SK-N-SH (cell line): ENCODE measurements at regions not wholly inside any gene's neighbourhood (a gene's known extent, or its start where the extent isn't known, plus 50 kb on each side); places are given as distances from the start of the nearest gene placed in this dataset.

Source experiments
- CTCF ChIA-PET: fragments of 300-600, 350-600 bp; formaldehyde crosslinking; extraction: SDS; loops from one replicate; lab custom pipeline; 2021; lab: Yijun Ruan, JAX
- POLR2A ChIA-PET: fragments of 350-600 bp; sonication (Branson Sonifier 250); formaldehyde crosslinking; extraction: SDS; loops from one replicate; lab custom pipeline; 2020; ENCODE audit warnings: antibody characterized with exemption, inconsistent platforms; lab: Yijun Ruan, JAX
- DNase-seq: peaks from one replicate; pipeline ENCODE4 v3.0.0; 2012
- H2AFZ ChIP-seq: fragments of 200-600 bp; sonication (generic); 2 replicates; pipeline ENCODE4 v1.8.1; 2016; ENCODE audit warnings: antibody characterized with exemption, mild to moderate bottlenecking, low read depth
- H3F3A ChIP-seq: fragments of 200-600 bp; sonication (generic); replicated peaks from 2 replicates; pipeline ENCODE3; 2016; ENCODE audit warnings: antibody characterized with exemption, mild to moderate bottlenecking; ENCODE audit not compliant: insufficient read depth
- H3K27ac ChIP-seq, 2 experiments: fragments of 200-500 bp in 1 of 2; fragments of 200-600 bp in 1 of 2; sonication (Bioruptor generic) in 1 of 2; sonication (generic), shearing (Covaris generic) in 1 of 2; 2 replicates each; pipeline versions ENCODE4 v1.5.1 to v1.6.1; 2014 to 2016; ENCODE audit warnings: low read depth in 2 of 2, inconsistent platforms in 1 of 2, low read length in 1 of 2, mild to moderate bottlenecking in 1 of 2, mixed read lengths in 1 of 2
- H3K27me3 ChIP-seq: fragments of 200-600 bp; sonication (generic), shearing (Covaris generic); 2 replicates; pipeline ENCODE4 v1.6.1; 2016; ENCODE audit warnings: mixed run types; ENCODE audit not compliant: insufficient read depth
- H3K36me3 ChIP-seq, 2 experiments: fragments of 200-500 bp in 1 of 2; fragments of 200-600 bp in 1 of 2; sonication (Bioruptor generic) in 1 of 2; sonication (generic) in 1 of 2; replicated peaks in 1 of 2; 2 replicates each; pipeline versions ENCODE3 to v1.5.1; 2014 to 2016; ENCODE audit warnings: low read length in 1 of 2, mild to moderate bottlenecking in 1 of 2; ENCODE audit not compliant: insufficient read depth in 2 of 2, control insufficient read depth in 1 of 2
- H3K4me1 ChIP-seq, 2 experiments: fragments of 200-500 bp in 1 of 2; fragments of 200-600 bp in 1 of 2; sonication (Bioruptor generic) in 1 of 2; sonication (generic), shearing (Covaris generic) in 1 of 2; 2 replicates each; pipeline versions ENCODE4 v1.5.1 to v1.6.1; 2014 to 2016; ENCODE audit warnings: low read depth in 1 of 2, low read length in 1 of 2, mixed run types in 1 of 2; ENCODE audit not compliant: insufficient read depth in 2 of 2, control insufficient read depth in 1 of 2
- H3K4me2 ChIP-seq: fragments of 200-600 bp; sonication (generic), shearing (Covaris generic); 2 replicates; pipeline ENCODE4 v1.6.1; 2017; ENCODE audit warnings: mixed run types
- H3K4me3 ChIP-seq, 2 experiments: fragments of 200-500 bp in 1 of 2; fragments of 200-600 bp in 1 of 2; sonication (Bioruptor generic) in 1 of 2; sonication (generic), shearing (Covaris generic) in 1 of 2; 2 replicates each; pipeline versions ENCODE4 v1.5.1 to v1.8.1; 2014 to 2016; ENCODE audit warnings: low read depth in 2 of 2, inconsistent platforms in 1 of 2, low read length in 1 of 2, mild to moderate bottlenecking in 1 of 2, mixed read lengths in 1 of 2, moderate library complexity in 1 of 2
- H3K79me2 ChIP-seq: fragments of 200-600 bp; sonication (generic); 2 replicates; pipeline ENCODE4 v1.8.1; 2017; ENCODE audit warnings: mild to moderate bottlenecking; ENCODE audit not compliant: insufficient read depth
- H3K9ac ChIP-seq: fragments of 200-600 bp; sonication (generic); 2 replicates; pipeline ENCODE4 v1.6.1; 2017; ENCODE audit warnings: mixed run types
- H3K9me2 ChIP-seq: fragments of 200-600 bp; sonication (generic); 2 replicates; pipeline ENCODE4 v1.6.1; 2017; ENCODE audit warnings: mixed run types
- H3K9me3 ChIP-seq: fragments of 200-600 bp; sonication (generic); 2 replicates; pipeline ENCODE4 v1.6.1; 2017; ENCODE audit warnings: mixed run types, mild to moderate bottlenecking, moderate library complexity
- H4K20me1 ChIP-seq: fragments of 200-600 bp; sonication (generic); 2 replicates; pipeline ENCODE4 v1.6.1; 2017; ENCODE audit warnings: mild to moderate bottlenecking, mixed run types; ENCODE audit not compliant: insufficient read depth
- EZH2phosphoT487 ChIP-seq: fragments of 200-600 bp; sonication (generic); IDR thresholded peaks from 2 replicates; pipeline ENCODE4 v1.6.1; 2017; ENCODE audit warnings: low read depth, mixed run types, mild to moderate bottlenecking, antibody characterized with exemption, moderate library complexity, borderline replicate concordance
- FOXJ3 ChIP-seq: sonication (generic); formaldehyde crosslinking; IDR thresholded peaks from 2 replicates; pipeline ENCODE4 v1.5.1; 2020; ENCODE audit warnings: mild to moderate bottlenecking, missing genetic modification reagents
- GATA2 ChIP-seq: sonication (generic); formaldehyde crosslinking; IDR thresholded peaks from 2 replicates; pipeline ENCODE4 v1.5.0; 2020; ENCODE audit warnings: mild to moderate bottlenecking, missing genetic modification reagents
- MEF2A ChIP-seq: IDR thresholded peaks from 2 replicates; pipeline ENCODE4 v1.4.0; 2012; ENCODE audit warnings: low read depth, borderline replicate concordance
- POLR2AphosphoS5 ChIP-seq: IDR thresholded peaks from 2 replicates; pipeline ENCODE4 v1.6.1; 2012; ENCODE audit warnings: low read depth, low read length
- RCOR1 ChIP-seq: fragments of 150-350 bp; IDR thresholded peaks from 2 replicates; pipeline ENCODE4 v1.6.1; 2017; ENCODE audit warnings: antibody characterized with exemption, low read length
- REST ChIP-seq: IDR thresholded peaks from 2 replicates; pipeline ENCODE4 v1.6.1; 2012; ENCODE audit warnings: mild to moderate bottlenecking, low read depth, low read length, moderate library complexity
- SIN3A ChIP-seq: IDR thresholded peaks from 2 replicates; pipeline ENCODE4 v1.6.1; 2012; ENCODE audit warnings: low read depth, mild to moderate bottlenecking, low read length, moderate library complexity, borderline replicate concordance
- TCF12 ChIP-seq: IDR thresholded peaks from 2 replicates; pipeline ENCODE4 v1.4.0; 2012
- USF1 ChIP-seq: IDR thresholded peaks from 2 replicates; pipeline ENCODE4 v1.4.0; 2012; ENCODE audit warnings: low read depth, borderline replicate concordance
- WGBS: methylation state at CpG from one replicate; pipeline ENCODE4 v1.1.6; 2017; ENCODE audit warnings: low lambda C conversion rate; 5-methylcytosine and 5-hydroxymethylcytosine counted together
- TF ChIP-seq, protein P1 (sequence below): IDR thresholded peaks from 2 replicates; pipeline ENCODE4 v1.4.0; 2012; ENCODE audit warnings: low read depth, borderline replicate concordance
- TF ChIP-seq, protein P2 (sequence below): fragments of 200-600 bp; sonication (generic); IDR thresholded peaks from 2 replicates; pipeline ENCODE4 v1.6.1; 2017; ENCODE audit warnings: antibody characterized with exemption, mild to moderate bottlenecking, moderate library complexity
- TF ChIP-seq, protein P3 (sequence below): IDR thresholded peaks from 2 replicates; pipeline ENCODE4; 2012
- TF ChIP-seq, protein P4 (sequence below): fragments of 150-350 bp; IDR thresholded peaks from 2 replicates; pipeline ENCODE4 v1.6.1; 2016; ENCODE audit warnings: mild to moderate bottlenecking, low read depth, low read length

GRCh38 chr2:7933672-7934071, 748.2 kb upstream of the ID2 start:
- Histone ChIP-seq H3K27me3 (no peaks in the 10 kb centered on the region), H3K36me3 (no peaks in the 10 kb centered on the region), H3K79me2 (no peaks in the 10 kb centered on the region), H3K9me3 (no peaks in the 10 kb centered on the region), H3F3A (no peaks in the 10 kb centered on the region)
- ChIA-PET POLR2A (no interaction called here), CTCF (interaction anchor here (1.5 to 1.6 kb wide), 2 partner anchors 10 to 13 kb away, joined by 5 to 6 read pairs; no protein-coding TSS in a partner anchor)
- DNase-seq: no peak
- TF ChIP-seq, protein P1, sequence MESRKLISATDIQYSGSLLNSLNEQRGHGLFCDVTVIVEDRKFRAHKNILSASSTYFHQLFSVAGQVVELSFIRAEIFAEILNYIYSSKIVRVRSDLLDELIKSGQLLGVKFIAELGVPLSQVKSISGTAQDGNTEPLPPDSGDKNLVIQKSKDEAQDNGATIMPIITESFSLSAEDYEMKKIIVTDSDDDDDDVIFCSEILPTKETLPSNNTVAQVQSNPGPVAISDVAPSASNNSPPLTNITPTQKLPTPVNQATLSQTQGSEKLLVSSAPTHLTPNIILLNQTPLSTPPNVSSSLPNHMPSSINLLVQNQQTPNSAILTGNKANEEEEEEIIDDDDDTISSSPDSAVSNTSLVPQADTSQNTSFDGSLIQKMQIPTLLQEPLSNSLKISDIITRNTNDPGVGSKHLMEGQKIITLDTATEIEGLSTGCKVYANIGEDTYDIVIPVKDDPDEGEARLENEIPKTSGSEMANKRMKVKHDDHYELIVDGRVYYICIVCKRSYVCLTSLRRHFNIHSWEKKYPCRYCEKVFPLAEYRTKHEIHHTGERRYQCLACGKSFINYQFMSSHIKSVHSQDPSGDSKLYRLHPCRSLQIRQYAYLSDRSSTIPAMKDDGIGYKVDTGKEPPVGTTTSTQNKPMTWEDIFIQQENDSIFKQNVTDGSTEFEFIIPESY: no peak
- TF ChIP-seq SIN3A (no peak), GATA2 (CRISPR knock-in tag) (no peak)
- TF ChIP-seq, protein P2, sequence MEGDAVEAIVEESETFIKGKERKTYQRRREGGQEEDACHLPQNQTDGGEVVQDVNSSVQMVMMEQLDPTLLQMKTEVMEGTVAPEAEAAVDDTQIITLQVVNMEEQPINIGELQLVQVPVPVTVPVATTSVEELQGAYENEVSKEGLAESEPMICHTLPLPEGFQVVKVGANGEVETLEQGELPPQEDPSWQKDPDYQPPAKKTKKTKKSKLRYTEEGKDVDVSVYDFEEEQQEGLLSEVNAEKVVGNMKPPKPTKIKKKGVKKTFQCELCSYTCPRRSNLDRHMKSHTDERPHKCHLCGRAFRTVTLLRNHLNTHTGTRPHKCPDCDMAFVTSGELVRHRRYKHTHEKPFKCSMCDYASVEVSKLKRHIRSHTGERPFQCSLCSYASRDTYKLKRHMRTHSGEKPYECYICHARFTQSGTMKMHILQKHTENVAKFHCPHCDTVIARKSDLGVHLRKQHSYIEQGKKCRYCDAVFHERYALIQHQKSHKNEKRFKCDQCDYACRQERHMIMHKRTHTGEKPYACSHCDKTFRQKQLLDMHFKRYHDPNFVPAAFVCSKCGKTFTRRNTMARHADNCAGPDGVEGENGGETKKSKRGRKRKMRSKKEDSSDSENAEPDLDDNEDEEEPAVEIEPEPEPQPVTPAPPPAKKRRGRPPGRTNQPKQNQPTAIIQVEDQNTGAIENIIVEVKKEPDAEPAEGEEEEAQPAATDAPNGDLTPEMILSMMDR: no peak
- TF ChIP-seq, all 33 proteins: peak for 0
- Histone ChIP-seq H3K27ac (no peak overlapping the region), H4K20me1 (no peaks in the 10 kb centered on the region), H2AFZ (no peak overlapping the region), H3K4me2 (no peak overlapping the region), H3K4me3 (no peak overlapping the region), H3K9ac (no peak overlapping the region), H3K4me1 (no peaks in the 10 kb centered on the region), H3K9me2 (no peaks in the 10 kb centered on the region)
- 9% methylated on average over 1 of the region's 1 CpG for WGBS

- no peaks in the 10 kb centered on the region for H4K20me1 ChIP-seq
- no peaks in the 10 kb centered on the region for H3K9me3 ChIP-seq
- H3K9me2 ChIP-seq: no peaks in the 10 kb centered on the region
- no peaks in the 10 kb centered on the region for H3K4me1 ChIP-seq
- DNase-seq: no peak
- H3K27me3 ChIP-seq: no peaks in the 10 kb centered on the region
- no peak overlapping the region for H3K9ac ChIP-seq
- no peaks in the 10 kb centered on the region for H3K36me3 ChIP-seq
- ChIA-PET CTCF (interaction anchor here (1.5 to 1.6 kb wide), 2 partner anchors 9 to 12 kb away, joined by 5 to 6 read pairs; no protein-coding TSS in a partner anchor), POLR2A (no interaction called here)
- 67% methylated on average over 4 of the region's 4 CpGs for WGBS
- no peak overlapping the region for H3K4me2 ChIP-seq
- H3K79me2 ChIP-seq: no peaks in the 10 kb centered on the region
- no peak overlapping the region for H2AFZ ChIP-seq
- H3K27ac ChIP-seq: no peak overlapping the region
- H3F3A ChIP-seq: no peaks in the 10 kb centered on the region
- H3K4me3 ChIP-seq: no peak overlapping the region
- TF ChIP-seq MEF2A: no peak
- TF ChIP-seq TCF12: no peak
- TF ChIP-seq, protein P3, sequence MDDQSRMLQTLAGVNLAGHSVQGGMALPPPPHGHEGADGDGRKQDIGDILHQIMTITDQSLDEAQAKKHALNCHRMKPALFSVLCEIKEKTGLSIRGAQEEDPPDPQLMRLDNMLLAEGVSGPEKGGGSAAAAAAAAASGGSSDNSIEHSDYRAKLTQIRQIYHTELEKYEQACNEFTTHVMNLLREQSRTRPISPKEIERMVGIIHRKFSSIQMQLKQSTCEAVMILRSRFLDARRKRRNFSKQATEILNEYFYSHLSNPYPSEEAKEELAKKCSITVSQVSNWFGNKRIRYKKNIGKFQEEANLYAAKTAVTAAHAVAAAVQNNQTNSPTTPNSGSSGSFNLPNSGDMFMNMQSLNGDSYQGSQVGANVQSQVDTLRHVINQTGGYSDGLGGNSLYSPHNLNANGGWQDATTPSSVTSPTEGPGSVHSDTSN: no peak
- TF ChIP-seq, protein P4, sequence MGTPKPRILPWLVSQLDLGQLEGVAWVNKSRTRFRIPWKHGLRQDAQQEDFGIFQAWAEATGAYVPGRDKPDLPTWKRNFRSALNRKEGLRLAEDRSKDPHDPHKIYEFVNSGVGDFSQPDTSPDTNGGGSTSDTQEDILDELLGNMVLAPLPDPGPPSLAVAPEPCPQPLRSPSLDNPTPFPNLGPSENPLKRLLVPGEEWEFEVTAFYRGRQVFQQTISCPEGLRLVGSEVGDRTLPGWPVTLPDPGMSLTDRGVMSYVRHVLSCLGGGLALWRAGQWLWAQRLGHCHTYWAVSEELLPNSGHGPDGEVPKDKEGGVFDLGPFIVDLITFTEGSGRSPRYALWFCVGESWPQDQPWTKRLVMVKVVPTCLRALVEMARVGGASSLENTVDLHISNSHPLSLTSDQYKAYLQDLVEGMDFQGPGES: no peak
- TF ChIP-seq USF1: no peak
- TF ChIP-seq EZH2phosphoT487: no peak
- TF ChIP-seq FOXJ3: no peak
- TF ChIP-seq REST: no peak
- TF ChIP-seq POLR2AphosphoS5: no peak
- TF ChIP-seq RCOR1: no peak
These were observed 747.4 kb upstream of the ID2 start for GRCh38 chr2:7934476-7934875.
